ENCODE measurements at regions not wholly inside any gene's neighbourhood (a gene's known extent, or its start where the extent isn't known, plus 50 kb on each side); places are given as distances from the start of the nearest gene placed in this dataset.
A peak's percentile ranks its signal among the peaks of the same experiment; 100 is the strongest.

DNA sequence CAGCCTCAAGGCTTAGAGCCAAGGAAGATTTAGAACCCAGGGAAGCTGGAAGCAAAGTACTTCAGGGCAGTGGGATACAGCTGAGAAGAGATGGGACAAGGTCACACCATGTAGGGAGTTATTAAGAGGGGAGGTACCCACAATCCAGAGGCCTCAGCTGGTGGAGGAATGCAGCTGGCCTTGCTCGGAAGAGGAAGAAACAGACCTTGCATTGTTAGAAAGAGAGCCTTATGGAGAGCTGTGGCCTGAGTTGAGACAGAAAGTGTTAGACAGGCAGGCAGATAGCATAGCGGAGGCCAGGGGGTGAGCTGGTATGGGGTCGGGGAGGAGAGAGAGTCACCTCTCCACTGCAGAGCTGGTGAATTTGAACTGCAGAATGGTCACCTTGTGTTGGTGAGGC is 173.1 kb downstream of the JCAD start:
- DNase-seq (ENCODE audit: low read depth), result no peak
- H3K4me3 ChIP-seq (replicated peaks; ENCODE audit: low read depth, low read length), result no peak overlapping the region
- TF ChIP-seq, protein P1, sequence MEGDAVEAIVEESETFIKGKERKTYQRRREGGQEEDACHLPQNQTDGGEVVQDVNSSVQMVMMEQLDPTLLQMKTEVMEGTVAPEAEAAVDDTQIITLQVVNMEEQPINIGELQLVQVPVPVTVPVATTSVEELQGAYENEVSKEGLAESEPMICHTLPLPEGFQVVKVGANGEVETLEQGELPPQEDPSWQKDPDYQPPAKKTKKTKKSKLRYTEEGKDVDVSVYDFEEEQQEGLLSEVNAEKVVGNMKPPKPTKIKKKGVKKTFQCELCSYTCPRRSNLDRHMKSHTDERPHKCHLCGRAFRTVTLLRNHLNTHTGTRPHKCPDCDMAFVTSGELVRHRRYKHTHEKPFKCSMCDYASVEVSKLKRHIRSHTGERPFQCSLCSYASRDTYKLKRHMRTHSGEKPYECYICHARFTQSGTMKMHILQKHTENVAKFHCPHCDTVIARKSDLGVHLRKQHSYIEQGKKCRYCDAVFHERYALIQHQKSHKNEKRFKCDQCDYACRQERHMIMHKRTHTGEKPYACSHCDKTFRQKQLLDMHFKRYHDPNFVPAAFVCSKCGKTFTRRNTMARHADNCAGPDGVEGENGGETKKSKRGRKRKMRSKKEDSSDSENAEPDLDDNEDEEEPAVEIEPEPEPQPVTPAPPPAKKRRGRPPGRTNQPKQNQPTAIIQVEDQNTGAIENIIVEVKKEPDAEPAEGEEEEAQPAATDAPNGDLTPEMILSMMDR (IDR thresholded peaks at IDR 0.05; ENCODE audit: low read length, missing control alignments), result no peak

DNA sequence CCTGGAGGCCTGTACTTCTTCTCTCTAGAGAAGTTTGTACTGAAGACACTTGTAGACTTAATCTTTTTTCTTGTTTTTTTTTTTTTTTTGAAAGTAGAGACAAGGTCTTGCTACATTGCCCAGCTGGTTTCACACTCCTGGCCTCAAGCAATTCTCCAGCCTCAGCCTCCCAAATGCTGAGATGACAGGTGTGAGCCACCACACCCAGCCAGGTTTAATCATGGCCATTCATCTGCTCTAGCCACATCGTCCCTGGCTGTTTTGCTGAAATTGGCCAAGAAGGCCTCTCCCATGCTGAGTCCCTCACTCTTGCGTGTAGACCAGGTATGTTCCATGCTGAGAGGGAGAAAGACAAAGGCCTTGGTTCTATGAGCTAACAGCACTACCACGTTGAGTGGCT is 176.2 kb downstream of the JCAD start:
- TF ChIP-seq, protein P1 (IDR thresholded peaks at IDR 0.05; ENCODE audit: low read length, missing control alignments), result no peak
- no peak for DNase-seq (ENCODE audit: low read depth)
- no peak overlapping the region for H3K4me3 ChIP-seq (replicated peaks; ENCODE audit: low read depth, low read length)

DNA sequence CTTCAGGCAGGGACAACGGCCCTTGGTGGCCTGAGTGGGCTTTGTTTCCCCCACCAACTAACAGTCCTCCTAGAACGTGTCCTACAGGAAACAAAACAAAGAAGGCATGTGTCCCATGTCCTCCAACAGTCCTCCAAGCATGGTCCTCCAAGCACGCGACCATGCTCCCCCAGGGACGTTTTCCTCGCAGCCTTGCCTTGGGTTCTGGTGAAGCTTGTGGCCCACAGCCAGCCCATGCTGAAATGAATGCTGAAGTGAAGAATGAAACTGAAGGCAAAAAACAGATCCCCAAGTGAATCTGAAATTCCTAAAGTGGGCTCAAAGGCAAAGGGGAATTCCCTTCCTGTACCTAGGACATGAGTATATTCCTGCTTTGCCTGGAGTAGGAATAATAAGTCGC is 176.6 kb downstream of the JCAD start:
- H3K4me3 ChIP-seq (replicated peaks; ENCODE audit: low read depth, low read length), result no peak overlapping the region
- TF ChIP-seq, protein P1 (IDR thresholded peaks at IDR 0.05; ENCODE audit: low read length, missing control alignments), result no peak
- no peak for DNase-seq (ENCODE audit: low read depth)

DNA sequence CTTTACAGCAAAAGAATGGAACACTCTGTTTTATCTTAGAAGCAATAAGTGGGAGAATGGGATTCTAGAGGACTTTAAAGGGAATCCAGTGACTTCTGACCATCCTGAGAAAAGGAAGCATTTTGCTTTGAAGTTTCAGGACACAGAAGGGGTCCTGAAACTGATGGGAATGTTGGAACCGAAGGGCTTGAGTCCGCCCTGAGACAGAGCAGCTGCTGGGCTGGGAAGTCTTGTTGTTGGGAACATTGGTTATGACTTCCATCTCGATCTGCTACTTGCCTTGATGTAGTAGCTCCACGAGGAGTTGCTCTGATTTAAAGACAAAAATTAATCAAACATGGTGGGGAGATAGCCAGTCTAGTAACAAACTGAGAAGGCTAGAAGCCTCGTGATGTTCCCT is 177.6 kb downstream of the JCAD start:
- TF ChIP-seq, protein P1 (IDR thresholded peaks at IDR 0.05; ENCODE audit: low read length, missing control alignments), result no peak
- no peak overlapping the region for H3K4me3 ChIP-seq (replicated peaks; ENCODE audit: low read depth, low read length)
- no peak for DNase-seq (ENCODE audit: low read depth)

DNA sequence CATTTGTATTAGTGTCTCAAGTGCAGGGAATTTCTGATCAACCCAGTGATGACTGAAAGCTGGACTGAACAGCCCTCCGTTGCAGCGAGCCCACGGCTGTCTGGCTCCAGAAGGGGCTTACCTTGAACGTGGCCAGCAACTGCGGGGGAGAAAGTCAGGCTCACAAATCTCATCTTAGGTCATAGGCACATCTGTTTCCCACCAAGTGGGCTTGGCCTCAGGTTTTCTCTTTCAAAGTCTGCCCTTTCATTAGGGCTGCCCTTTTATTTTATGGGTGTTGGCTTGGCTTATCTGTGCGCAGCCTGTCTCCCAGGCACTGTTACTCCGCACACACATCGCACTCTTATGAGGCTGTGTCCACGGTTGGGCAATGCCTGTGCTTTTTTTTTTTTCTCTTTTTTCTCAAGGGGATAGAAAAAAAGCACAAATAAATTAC is 178.0 kb downstream of the JCAD start:
- TF ChIP-seq, protein P1 (IDR thresholded peaks at IDR 0.05; ENCODE audit: low read length, missing control alignments), result no peak
- H3K4me3 ChIP-seq (replicated peaks; ENCODE audit: low read depth, low read length), result no peak overlapping the region
- peak; percentile 49 for DNase-seq (ENCODE audit: low read depth)

DNA sequence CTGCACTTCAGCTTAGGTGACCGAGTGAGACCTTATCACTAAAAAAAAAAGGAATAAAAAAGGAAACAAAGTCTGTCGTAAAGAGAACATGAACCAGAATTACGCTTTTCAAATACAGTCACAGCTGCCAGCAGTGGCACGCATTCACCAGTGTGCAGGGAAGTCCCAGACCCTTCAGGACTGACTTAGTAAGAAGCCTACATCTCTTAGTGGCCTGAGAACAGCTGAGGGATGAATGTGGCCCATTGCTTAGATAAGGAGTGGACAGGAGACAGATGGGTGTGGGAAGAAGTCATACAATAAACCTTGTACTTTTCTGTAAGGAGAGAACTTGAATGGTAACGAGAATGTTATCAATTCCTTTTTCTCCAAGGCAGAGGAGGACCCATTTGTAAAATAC is 178.5 kb downstream of the JCAD start:
- H3K4me3 ChIP-seq (replicated peaks; ENCODE audit: low read depth, low read length), result no peak overlapping the region
- no peak for DNase-seq (ENCODE audit: low read depth)
- TF ChIP-seq, protein P1 (IDR thresholded peaks at IDR 0.05; ENCODE audit: low read length, missing control alignments), result no peak

DNA sequence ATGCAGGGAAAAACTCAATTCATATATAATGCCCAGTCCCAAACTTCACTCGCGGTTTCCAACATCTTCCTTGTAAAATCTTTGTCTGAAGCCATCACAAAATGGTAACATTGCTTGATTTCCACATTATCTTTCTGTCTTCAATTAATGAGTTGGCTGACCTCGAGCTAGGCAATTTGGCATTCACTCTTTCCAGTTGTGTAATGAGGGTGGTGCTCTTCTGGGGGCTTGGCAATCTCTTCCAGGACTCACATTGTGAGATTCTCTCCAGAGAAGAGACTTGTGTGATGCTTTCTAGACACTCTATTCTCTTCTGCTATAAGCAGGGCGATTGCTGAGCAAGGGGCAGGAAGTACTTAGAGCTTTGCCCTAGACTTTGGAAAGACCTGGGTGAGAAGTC is 179.5 kb downstream of the JCAD start:
- no peak for DNase-seq (ENCODE audit: low read depth)
- no peak overlapping the region for H3K4me3 ChIP-seq (replicated peaks; ENCODE audit: low read depth, low read length)
- TF ChIP-seq, protein P1 (IDR thresholded peaks at IDR 0.05; ENCODE audit: low read length, missing control alignments), result no peak

All from fibroblast of pulmonary artery (primary cell).